ENCODE measurements at regions not wholly inside any gene's neighbourhood (a gene's known extent, or its start where the extent isn't known, plus 50 kb on each side); places are given as distances from the start of the nearest gene placed in this dataset.
"Not testable (repeated sequence)": the region's sequence is repeated elsewhere in the genome, so short reads cannot be mapped to it uniquely, and the experiment has no call there.

DNA sequence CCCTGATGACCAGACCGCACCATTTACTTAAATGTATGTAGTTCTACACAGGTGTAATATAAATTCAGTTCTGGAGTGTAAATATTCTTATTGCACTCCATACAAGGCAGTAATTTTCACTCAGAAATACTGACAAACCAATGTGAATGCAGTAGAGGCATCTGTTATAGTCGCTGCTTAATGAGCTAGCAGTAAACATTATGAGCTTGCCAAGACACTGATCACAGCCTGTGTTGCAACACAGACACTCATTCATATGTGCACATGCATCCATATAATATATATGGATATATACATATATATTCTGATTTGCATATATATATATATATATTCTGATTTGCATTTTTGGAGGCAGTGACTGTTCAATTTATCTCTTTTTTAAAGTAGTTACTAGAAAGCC lies 435.1 kb upstream of the ST8SIA4 start:
- TF ChIP-seq, protein P1, sequence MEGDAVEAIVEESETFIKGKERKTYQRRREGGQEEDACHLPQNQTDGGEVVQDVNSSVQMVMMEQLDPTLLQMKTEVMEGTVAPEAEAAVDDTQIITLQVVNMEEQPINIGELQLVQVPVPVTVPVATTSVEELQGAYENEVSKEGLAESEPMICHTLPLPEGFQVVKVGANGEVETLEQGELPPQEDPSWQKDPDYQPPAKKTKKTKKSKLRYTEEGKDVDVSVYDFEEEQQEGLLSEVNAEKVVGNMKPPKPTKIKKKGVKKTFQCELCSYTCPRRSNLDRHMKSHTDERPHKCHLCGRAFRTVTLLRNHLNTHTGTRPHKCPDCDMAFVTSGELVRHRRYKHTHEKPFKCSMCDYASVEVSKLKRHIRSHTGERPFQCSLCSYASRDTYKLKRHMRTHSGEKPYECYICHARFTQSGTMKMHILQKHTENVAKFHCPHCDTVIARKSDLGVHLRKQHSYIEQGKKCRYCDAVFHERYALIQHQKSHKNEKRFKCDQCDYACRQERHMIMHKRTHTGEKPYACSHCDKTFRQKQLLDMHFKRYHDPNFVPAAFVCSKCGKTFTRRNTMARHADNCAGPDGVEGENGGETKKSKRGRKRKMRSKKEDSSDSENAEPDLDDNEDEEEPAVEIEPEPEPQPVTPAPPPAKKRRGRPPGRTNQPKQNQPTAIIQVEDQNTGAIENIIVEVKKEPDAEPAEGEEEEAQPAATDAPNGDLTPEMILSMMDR (conservative IDR thresholded peaks at IDR 0.05; ENCODE audit: low read depth, low read length), result no peak
- no peak for DNase-seq (ENCODE audit: low read depth)
- no peak overlapping the region for H3K4me3 ChIP-seq (ENCODE audit: low read depth, low read length)

DNA sequence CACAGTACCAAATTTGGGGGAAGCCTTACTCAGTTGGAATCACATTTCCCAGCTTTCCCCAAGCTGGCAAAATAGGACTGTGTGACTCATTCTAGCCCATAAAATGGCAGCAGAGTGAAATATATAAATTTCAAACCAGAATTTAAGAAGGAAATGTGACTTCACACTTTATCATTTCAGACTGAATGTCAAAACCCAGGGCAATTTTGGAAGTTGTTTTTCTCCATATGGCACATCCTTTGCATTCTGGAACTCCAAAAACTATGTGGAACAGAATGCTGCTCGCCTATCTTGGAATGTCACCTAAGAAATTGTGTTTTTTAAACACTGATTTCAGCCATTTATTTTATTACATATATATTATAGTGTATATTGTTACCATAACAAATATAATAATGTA lies 424.7 kb upstream of the ST8SIA4 start:
- H3K4me3 ChIP-seq (ENCODE audit: low read depth, low read length), result no peak overlapping the region
- TF ChIP-seq, protein P1 (conservative IDR thresholded peaks at IDR 0.05; ENCODE audit: low read depth, low read length), result no peak
- DNase-seq (ENCODE audit: low read depth), result no peak

DNA sequence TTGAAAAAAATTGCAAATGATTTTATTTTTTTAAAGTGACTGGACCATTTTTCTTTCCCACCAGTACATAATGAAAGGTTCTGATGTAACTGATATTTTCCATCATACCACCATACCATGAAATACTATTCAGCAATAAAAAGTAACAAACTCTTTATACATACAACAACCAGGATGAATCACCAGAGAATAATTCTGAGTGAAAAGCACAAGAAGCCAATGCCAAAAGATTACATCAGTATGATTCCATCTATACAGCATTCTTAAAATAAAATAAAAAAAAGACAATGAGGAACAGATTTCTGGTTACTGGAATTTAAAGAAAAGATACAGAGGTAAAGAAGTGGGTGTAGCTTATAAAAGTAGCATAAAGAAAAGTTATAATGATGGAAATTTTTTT lies 423.7 kb upstream of the ST8SIA4 start:
- TF ChIP-seq, protein P1 (conservative IDR thresholded peaks at IDR 0.05; ENCODE audit: low read depth, low read length), result no peak
- H3K4me3 ChIP-seq (ENCODE audit: low read depth, low read length), result no peak overlapping the region
- no peak for DNase-seq (ENCODE audit: low read depth)

DNA sequence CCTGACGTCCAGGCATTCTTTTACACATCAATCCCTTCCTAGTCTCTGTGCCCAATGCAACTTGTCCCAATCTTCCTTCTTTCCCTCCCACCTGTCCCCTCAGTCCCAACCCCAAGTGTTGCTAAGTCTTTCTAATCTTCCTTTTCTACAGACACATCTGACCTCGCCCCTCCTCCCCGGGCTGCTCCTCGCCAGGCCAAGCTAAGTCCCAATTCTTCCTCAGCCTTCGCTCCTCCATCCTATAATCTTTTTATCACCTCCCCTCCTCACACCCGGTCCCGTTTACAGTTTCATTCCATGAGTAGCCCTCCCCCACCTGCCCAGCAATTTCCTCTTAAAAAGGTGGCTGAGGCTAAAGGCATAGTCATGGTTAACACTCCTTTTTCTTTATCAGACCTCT lies 413.3 kb upstream of the ST8SIA4 start:
- DNase-seq (ENCODE audit: low read depth); H3K4me3 ChIP-seq (ENCODE audit: low read depth, low read length): not testable (repeated sequence)

DNA sequence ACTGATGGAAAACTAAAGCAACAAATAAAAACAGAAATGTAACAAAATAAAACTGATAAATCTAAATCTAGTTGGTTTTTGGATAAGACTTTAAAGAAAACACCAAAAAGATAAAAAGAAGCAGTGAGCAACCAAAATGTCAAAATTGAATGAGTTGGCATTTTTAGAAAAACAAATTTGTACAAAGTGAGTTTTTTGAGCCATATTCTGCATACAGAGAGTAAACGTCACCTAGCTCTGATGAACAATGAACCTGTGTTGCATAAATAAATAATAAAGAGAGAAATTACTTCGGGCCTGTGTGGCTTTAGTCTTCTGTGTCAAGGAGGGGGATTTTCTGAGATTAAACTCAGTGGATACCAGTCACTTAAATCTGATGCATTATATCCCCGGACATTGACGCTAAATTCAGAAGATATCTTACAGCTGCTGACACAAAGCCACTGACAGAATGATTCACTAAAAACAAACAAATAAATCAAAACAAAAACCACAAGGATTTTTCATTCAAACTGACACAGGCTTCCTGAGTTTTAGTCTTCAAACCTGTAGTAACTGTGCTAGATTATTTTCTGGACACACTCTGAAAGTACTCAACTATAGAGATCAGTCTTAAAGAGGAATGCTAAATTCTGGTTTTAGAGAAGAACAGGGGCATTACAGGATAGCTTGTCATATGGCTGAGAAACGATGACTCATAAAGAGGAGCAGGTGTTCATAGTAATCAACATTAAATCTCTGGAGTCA lies 403.5 kb upstream of the ST8SIA4 start:
- DNase-seq (ENCODE audit: low read depth), result no peak
- no peak overlapping the region for H3K4me3 ChIP-seq (ENCODE audit: low read depth, low read length)
- TF ChIP-seq, protein P1 (conservative IDR thresholded peaks at IDR 0.05; ENCODE audit: low read depth, low read length), result no peak

DNA sequence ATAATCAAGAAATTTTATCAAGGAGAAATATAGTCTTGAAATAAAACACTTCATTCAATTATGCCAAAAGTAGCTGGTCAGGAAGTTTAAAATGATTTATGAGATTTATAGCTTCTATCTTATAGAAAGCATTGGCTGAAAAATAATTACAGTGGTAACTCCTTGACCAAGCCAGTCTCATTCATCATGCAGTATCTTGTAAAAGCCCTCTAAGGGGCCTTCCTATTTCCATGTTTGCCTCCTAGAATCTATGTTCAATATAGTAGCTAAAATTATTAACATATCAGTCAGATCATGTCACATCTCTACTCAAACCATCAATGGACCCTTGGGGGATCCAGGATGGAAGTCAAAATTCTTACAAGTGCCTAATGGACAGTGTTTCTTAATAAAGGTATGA lies 393.4 kb upstream of the ST8SIA4 start:
- TF ChIP-seq, protein P1 (conservative IDR thresholded peaks at IDR 0.05; ENCODE audit: low read depth, low read length), result no peak
- DNase-seq (ENCODE audit: low read depth), result no peak
- no peak overlapping the region for H3K4me3 ChIP-seq (ENCODE audit: low read depth, low read length)

DNA sequence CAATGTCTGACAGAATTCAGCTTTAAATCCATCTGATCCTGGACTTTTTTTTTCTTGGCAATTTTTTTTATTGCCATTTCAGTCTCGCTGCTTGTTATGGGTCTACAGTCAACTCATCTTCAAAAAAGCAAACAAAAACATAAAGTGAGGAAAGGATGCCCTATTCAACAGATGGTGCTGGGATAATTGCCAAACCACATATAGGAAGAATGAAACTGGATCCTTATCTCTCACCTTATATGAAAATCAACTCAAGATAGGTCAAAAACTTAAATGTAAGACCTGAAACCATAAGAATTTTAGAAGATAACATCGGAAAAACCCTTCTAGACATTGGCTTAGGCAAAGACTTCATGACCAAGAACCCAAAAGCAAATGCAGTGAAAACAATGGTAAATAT lies 389.1 kb upstream of the ST8SIA4 start:
- TF ChIP-seq, protein P1 (conservative IDR thresholded peaks at IDR 0.05; ENCODE audit: low read depth, low read length), result no peak
- no peak for DNase-seq (ENCODE audit: low read depth)

DNA sequence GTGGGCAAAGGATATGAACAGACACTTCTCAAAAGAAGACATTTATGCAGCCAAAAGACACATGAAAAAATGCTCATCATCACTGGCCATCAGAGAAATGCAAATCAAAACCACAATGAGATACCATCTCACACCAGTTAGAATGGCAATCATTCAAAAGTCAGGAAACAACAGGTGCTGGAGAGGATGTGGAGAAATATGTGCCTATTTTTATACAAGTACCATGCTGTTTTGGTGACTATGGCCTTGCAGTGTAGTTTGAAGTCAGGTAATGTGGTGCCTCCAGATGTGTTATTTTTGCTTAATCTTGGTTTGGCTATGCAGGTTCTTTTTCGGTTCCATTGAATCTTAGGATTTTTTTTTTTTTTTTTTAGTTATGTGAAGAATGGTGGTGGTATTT lies 387.7 kb upstream of the ST8SIA4 start:
- DNase-seq (ENCODE audit: low read depth); H3K4me3 ChIP-seq (ENCODE audit: low read depth, low read length): not testable (repeated sequence)

More for the DNA sequence above, 389.1 kb upstream of the ST8SIA4 start:
- no peak overlapping the region for H3K4me3 ChIP-seq (ENCODE audit: low read depth, low read length)
